ENCODE measurements at regions not wholly inside any gene's neighbourhood (a gene's known extent, or its start where the extent isn't known, plus 50 kb on each side); places are given as distances from the start of the nearest gene placed in this dataset.

- ChIA-PET CTCF (ENCODE audit: unreplicated experiment) (no interaction called here), POLR2A (interaction anchor here (0.6 kb wide), 1 partner anchor 488 kb away, joined by 3 read pairs; no protein-coding TSS in a partner anchor)
- TF ChIP-seq CTCF (conservative IDR thresholded peaks at IDR 0.05; ENCODE audit: low read length) (no peak), EZH2phosphoT487 (IDR thresholded peaks at IDR 0.05; ENCODE audit: borderline replicate concordance, low read depth, low read length) (no peak)
- H3K36me3 ChIP-seq (ENCODE audit: insufficient read depth, low read length), result no peaks in the 10 kb centered on the region
- no peak overlapping the region for H2AFZ ChIP-seq (ENCODE audit: low read length)
- intact Hi-C loops (cut with micrococcal nuclease; ENCODE audit: unreplicated experiment), result no loop called here
- no peaks in the 10 kb centered on the region for H4K20me1 ChIP-seq (ENCODE audit: insufficient read depth, low read length)
- no peak for DNase-seq (ENCODE audit: low spot score)
- BruUV-seq (replicated peaks), result no TSS peak
- H3K79me2 ChIP-seq (ENCODE audit: insufficient read depth, low read depth, low read length), result no peaks in the 10 kb centered on the region
- H3K4me2 ChIP-seq (ENCODE audit: low read length), result no peak overlapping the region
- H3K9me3 ChIP-seq (ENCODE audit: low read length), result no peaks in the 10 kb centered on the region
- no peak overlapping the region for H3K27ac ChIP-seq (ENCODE audit: low read depth, low read length, poor library complexity, severe bottlenecking)
- H3K4me3 ChIP-seq (ENCODE audit: low read depth, low read length, poor library complexity, severe bottlenecking), result no peak overlapping the region
- H3K4me1 ChIP-seq (ENCODE audit: insufficient read depth, low read length, poor library complexity, severe bottlenecking), result no peaks in the 10 kb centered on the region
- no peaks in the 10 kb centered on the region for H3K9me2 ChIP-seq (ENCODE audit: insufficient read depth, low read length)
Measured at GRCh38 chr2:13584020-13584419, 867.3 kb downstream of the TRIB2 start.

GRCh38 chr2:13585732-13586131, 869.0 kb downstream of the TRIB2 start:
- TF ChIP-seq CTCF (conservative IDR thresholded peaks at IDR 0.05; ENCODE audit: low read length) (no peak), EZH2phosphoT487 (IDR thresholded peaks at IDR 0.05; ENCODE audit: borderline replicate concordance, low read depth, low read length) (no peak)
- Histone ChIP-seq H3K79me2 (ENCODE audit: insufficient read depth, low read depth, low read length) (no peaks in the 10 kb centered on the region), H3K4me3 (ENCODE audit: low read depth, low read length, poor library complexity, severe bottlenecking) (no peak overlapping the region), H3K36me3 (ENCODE audit: insufficient read depth, low read length) (no peaks in the 10 kb centered on the region), H3K4me2 (ENCODE audit: low read length) (no peak overlapping the region), H4K20me1 (ENCODE audit: insufficient read depth, low read length) (no peaks in the 10 kb centered on the region), H3K4me1 (ENCODE audit: insufficient read depth, low read length, poor library complexity, severe bottlenecking) (no peaks in the 10 kb centered on the region), H3K9me3 (ENCODE audit: low read length) (no peaks in the 10 kb centered on the region), H3K9me2 (ENCODE audit: insufficient read depth, low read length) (no peaks in the 10 kb centered on the region), H2AFZ (ENCODE audit: low read length) (no peak overlapping the region), H3K27ac (ENCODE audit: low read depth, low read length, poor library complexity, severe bottlenecking) (no peak overlapping the region)
- intact Hi-C loops (cut with micrococcal nuclease; ENCODE audit: unreplicated experiment), result no loop called here
- no peak for DNase-seq (ENCODE audit: low spot score)
- no TSS peak for BruUV-seq (replicated peaks)
- POLR2A ChIA-PET, result no interaction called here
- CTCF ChIA-PET (ENCODE audit: unreplicated experiment), result no interaction called here

- H3K27ac ChIP-seq (ENCODE audit: low read depth, low read length, poor library complexity, severe bottlenecking), result no peak overlapping the region
- no peak overlapping the region for H3K4me3 ChIP-seq (ENCODE audit: low read depth, low read length, poor library complexity, severe bottlenecking)
- intact Hi-C loops (cut with micrococcal nuclease; ENCODE audit: unreplicated experiment), result no loop called here
- BruUV-seq (replicated peaks), result no TSS peak
- no peak overlapping the region for H3K4me2 ChIP-seq (ENCODE audit: low read length)
- H3K9me2 ChIP-seq (ENCODE audit: insufficient read depth, low read length), result no peaks in the 10 kb centered on the region
- H2AFZ ChIP-seq (ENCODE audit: low read length), result no peak overlapping the region
- CTCF ChIA-PET (ENCODE audit: unreplicated experiment), result no interaction called here
- H3K79me2 ChIP-seq (ENCODE audit: insufficient read depth, low read depth, low read length), result no peaks in the 10 kb centered on the region
- DNase-seq (ENCODE audit: low spot score), result no peak
- H4K20me1 ChIP-seq (ENCODE audit: insufficient read depth, low read length), result no peaks in the 10 kb centered on the region
- TF ChIP-seq EZH2phosphoT487 (IDR thresholded peaks at IDR 0.05; ENCODE audit: borderline replicate concordance, low read depth, low read length), result no peak
- TF ChIP-seq CTCF (conservative IDR thresholded peaks at IDR 0.05; ENCODE audit: low read length), result no peak
- no peaks in the 10 kb centered on the region for H3K36me3 ChIP-seq (ENCODE audit: insufficient read depth, low read length)
- H3K4me1 ChIP-seq (ENCODE audit: insufficient read depth, low read length, poor library complexity, severe bottlenecking), result no peaks in the 10 kb centered on the region
- H3K9me3 ChIP-seq (ENCODE audit: low read length), result no peaks in the 10 kb centered on the region
- POLR2A ChIA-PET, result no interaction called here
Measured at GRCh38 chr2:13596233-13596632, 879.5 kb downstream of the TRIB2 start.
